SK-N-SH (cell line): ENCODE measurements at regions not wholly inside any gene's neighbourhood (a gene's known extent, or its start where the extent isn't known, plus 50 kb on each side); places are given as distances from the start of the nearest gene placed in this dataset.

Source experiments
- CTCF ChIA-PET: fragments of 300-600, 350-600 bp; formaldehyde crosslinking; extraction: SDS; loops from one replicate; lab custom pipeline; 2021; lab: Yijun Ruan, JAX
- POLR2A ChIA-PET: fragments of 350-600 bp; sonication (Branson Sonifier 250); formaldehyde crosslinking; extraction: SDS; loops from one replicate; lab custom pipeline; 2020; ENCODE audit warnings: antibody characterized with exemption, inconsistent platforms; lab: Yijun Ruan, JAX
- DNase-seq: peaks from one replicate; pipeline ENCODE4 v3.0.0; 2012
- H2AFZ ChIP-seq: fragments of 200-600 bp; sonication (generic); 2 replicates; pipeline ENCODE4 v1.8.1; 2016; ENCODE audit warnings: antibody characterized with exemption, mild to moderate bottlenecking, low read depth
- H3F3A ChIP-seq: fragments of 200-600 bp; sonication (generic); replicated peaks from 2 replicates; pipeline ENCODE3; 2016; ENCODE audit warnings: antibody characterized with exemption, mild to moderate bottlenecking; ENCODE audit not compliant: insufficient read depth
- H3K27ac ChIP-seq, 2 experiments: fragments of 200-500 bp in 1 of 2; fragments of 200-600 bp in 1 of 2; sonication (Bioruptor generic) in 1 of 2; sonication (generic), shearing (Covaris generic) in 1 of 2; 2 replicates each; pipeline versions ENCODE4 v1.5.1 to v1.6.1; 2014 to 2016; ENCODE audit warnings: low read depth in 2 of 2, inconsistent platforms in 1 of 2, low read length in 1 of 2, mild to moderate bottlenecking in 1 of 2, mixed read lengths in 1 of 2
- H3K27me3 ChIP-seq: fragments of 200-600 bp; sonication (generic), shearing (Covaris generic); 2 replicates; pipeline ENCODE4 v1.6.1; 2016; ENCODE audit warnings: mixed run types; ENCODE audit not compliant: insufficient read depth
- H3K36me3 ChIP-seq, 2 experiments: fragments of 200-500 bp in 1 of 2; fragments of 200-600 bp in 1 of 2; sonication (Bioruptor generic) in 1 of 2; sonication (generic) in 1 of 2; replicated peaks in 1 of 2; 2 replicates each; pipeline versions ENCODE3 to v1.5.1; 2014 to 2016; ENCODE audit warnings: low read length in 1 of 2, mild to moderate bottlenecking in 1 of 2; ENCODE audit not compliant: insufficient read depth in 2 of 2, control insufficient read depth in 1 of 2
- H3K4me1 ChIP-seq, 2 experiments: fragments of 200-500 bp in 1 of 2; fragments of 200-600 bp in 1 of 2; sonication (Bioruptor generic) in 1 of 2; sonication (generic), shearing (Covaris generic) in 1 of 2; 2 replicates each; pipeline versions ENCODE4 v1.5.1 to v1.6.1; 2014 to 2016; ENCODE audit warnings: low read depth in 1 of 2, low read length in 1 of 2, mixed run types in 1 of 2; ENCODE audit not compliant: insufficient read depth in 2 of 2, control insufficient read depth in 1 of 2
- H3K4me2 ChIP-seq: fragments of 200-600 bp; sonication (generic), shearing (Covaris generic); 2 replicates; pipeline ENCODE4 v1.6.1; 2017; ENCODE audit warnings: mixed run types
- H3K4me3 ChIP-seq, 2 experiments: fragments of 200-500 bp in 1 of 2; fragments of 200-600 bp in 1 of 2; sonication (Bioruptor generic) in 1 of 2; sonication (generic), shearing (Covaris generic) in 1 of 2; 2 replicates each; pipeline versions ENCODE4 v1.5.1 to v1.8.1; 2014 to 2016; ENCODE audit warnings: low read depth in 2 of 2, inconsistent platforms in 1 of 2, low read length in 1 of 2, mild to moderate bottlenecking in 1 of 2, mixed read lengths in 1 of 2, moderate library complexity in 1 of 2
- H3K79me2 ChIP-seq: fragments of 200-600 bp; sonication (generic); 2 replicates; pipeline ENCODE4 v1.8.1; 2017; ENCODE audit warnings: mild to moderate bottlenecking; ENCODE audit not compliant: insufficient read depth
- H3K9ac ChIP-seq: fragments of 200-600 bp; sonication (generic); 2 replicates; pipeline ENCODE4 v1.6.1; 2017; ENCODE audit warnings: mixed run types
- H3K9me2 ChIP-seq: fragments of 200-600 bp; sonication (generic); 2 replicates; pipeline ENCODE4 v1.6.1; 2017; ENCODE audit warnings: mixed run types
- H3K9me3 ChIP-seq: fragments of 200-600 bp; sonication (generic); 2 replicates; pipeline ENCODE4 v1.6.1; 2017; ENCODE audit warnings: mixed run types, mild to moderate bottlenecking, moderate library complexity
- H4K20me1 ChIP-seq: fragments of 200-600 bp; sonication (generic); 2 replicates; pipeline ENCODE4 v1.6.1; 2017; ENCODE audit warnings: mild to moderate bottlenecking, mixed run types; ENCODE audit not compliant: insufficient read depth
- EP300 ChIP-seq, 2 experiments: IDR thresholded peaks; 2 replicates each; pipeline versions ENCODE4 v1.4.0 to v1.6.1; 2012; ENCODE audit warnings: borderline replicate concordance in 1 of 2, low read depth in 1 of 2, low read length in 1 of 2
- EZH2phosphoT487 ChIP-seq: fragments of 200-600 bp; sonication (generic); IDR thresholded peaks from 2 replicates; pipeline ENCODE4 v1.6.1; 2017; ENCODE audit warnings: low read depth, mixed run types, mild to moderate bottlenecking, antibody characterized with exemption, moderate library complexity, borderline replicate concordance
- FOSL2 ChIP-seq: IDR thresholded peaks from 2 replicates; pipeline ENCODE4 v1.4.0; 2012; ENCODE audit warnings: low read depth, mild to moderate bottlenecking, moderate library complexity, borderline replicate concordance
- FOXJ3 ChIP-seq: sonication (generic); formaldehyde crosslinking; IDR thresholded peaks from 2 replicates; pipeline ENCODE4 v1.5.1; 2020; ENCODE audit warnings: mild to moderate bottlenecking, missing genetic modification reagents
- FOXM1 ChIP-seq: IDR thresholded peaks from 2 replicates; pipeline ENCODE4 v1.4.0; 2012; ENCODE audit warnings: low read depth, mild to moderate bottlenecking
- MXI1 ChIP-seq: IDR thresholded peaks from 2 replicates; pipeline ENCODE4 v1.6.1; 2012; ENCODE audit warnings: mild to moderate bottlenecking, low read depth, low read length, improper control_type of control experiment
- NFIC ChIP-seq: IDR thresholded peaks from 2 replicates; pipeline ENCODE4 v1.4.0; 2012; ENCODE audit warnings: borderline replicate concordance
- NRF1 ChIP-seq: IDR thresholded peaks from 2 replicates; pipeline ENCODE4 v1.6.1; 2012; ENCODE audit warnings: low read depth, mild to moderate bottlenecking, low read length
- POLR2AphosphoS5 ChIP-seq: IDR thresholded peaks from 2 replicates; pipeline ENCODE4 v1.6.1; 2012; ENCODE audit warnings: low read depth, low read length
- RCOR1 ChIP-seq: fragments of 150-350 bp; IDR thresholded peaks from 2 replicates; pipeline ENCODE4 v1.6.1; 2017; ENCODE audit warnings: antibody characterized with exemption, low read length
- RFX5 ChIP-seq: IDR thresholded peaks from 2 replicates; pipeline ENCODE4 v1.6.1; 2012; ENCODE audit warnings: mild to moderate bottlenecking, improper control_type of control experiment, low read length
- RXRA ChIP-seq: IDR thresholded peaks from 2 replicates; pipeline ENCODE4 v1.4.0; 2012; ENCODE audit warnings: low read depth, mild to moderate bottlenecking, borderline replicate concordance
- USF2 ChIP-seq: fragments of 150-350 bp; IDR thresholded peaks from 2 replicates; pipeline ENCODE4 v1.6.1; 2017; ENCODE audit warnings: antibody characterized with exemption, low read length, low read depth, borderline replicate concordance
- YY1 ChIP-seq: IDR thresholded peaks from 2 replicates; pipeline ENCODE4 v1.4.0; 2012; ENCODE audit warnings: low read depth, mild to moderate bottlenecking
- ZBTB33 ChIP-seq: IDR thresholded peaks from 2 replicates; pipeline ENCODE4 v1.4.0; 2012; ENCODE audit warnings: low read depth, borderline replicate concordance
- WGBS: methylation state at CpG from one replicate; pipeline ENCODE4 v1.1.6; 2017; ENCODE audit warnings: low lambda C conversion rate; 5-methylcytosine and 5-hydroxymethylcytosine counted together
- TF ChIP-seq, protein P1 (sequence below): fragments of 150-350 bp; IDR thresholded peaks from 2 replicates; pipeline ENCODE4 v1.6.1; 2016; ENCODE audit warnings: mild to moderate bottlenecking, low read depth, low read length

GRCh38 chr18:41396861-41397260, 558.2 kb upstream of the PIK3C3 start:
- H3K9me2 ChIP-seq: no peaks in the 10 kb centered on the region
- no peaks in the 10 kb centered on the region for H4K20me1 ChIP-seq
- no peak overlapping the region for H3K27ac ChIP-seq
- H3K4me2 ChIP-seq: no peak overlapping the region
- H3K4me3 ChIP-seq: no peak overlapping the region
- no peak overlapping the region for H2AFZ ChIP-seq
- H3K36me3 ChIP-seq: no peaks in the 10 kb centered on the region
- ChIA-PET CTCF (interaction anchor here (0.8 kb wide), 2 partner anchors 15 to 27 kb away, joined by 3 read pairs; no protein-coding TSS in a partner anchor), POLR2A (no interaction called here)
- no peaks in the 10 kb centered on the region for H3K27me3 ChIP-seq
- 85% methylated on average over 2 of the region's 2 CpGs for WGBS
- no peak for DNase-seq
- no peaks in the 10 kb centered on the region for H3K79me2 ChIP-seq
- no peak overlapping the region for H3K9ac ChIP-seq
- TF ChIP-seq FOXJ3: no peak
- no peak for TF ChIP-seq YY1
- TF ChIP-seq POLR2AphosphoS5: no peak
- no peak for TF ChIP-seq NRF1
- no peak for TF ChIP-seq EZH2phosphoT487
- H3K9me3 ChIP-seq: no peaks in the 10 kb centered on the region
- no peaks in the 10 kb centered on the region for H3F3A ChIP-seq
- H3K4me1 ChIP-seq: peaks cover 0 to 4% of the 10 kb centered on the region in 2 experiments; a peak in 2 of 4 replicates

- CTCF ChIA-PET: interaction anchor here (0.8 kb wide), 1 partner anchor 28 kb away, joined by 3 read pairs; no protein-coding TSS in a partner anchor
- H2AFZ ChIP-seq: no peak overlapping the region
- no peaks in the 10 kb centered on the region for H3K9me3 ChIP-seq
- no peaks in the 10 kb centered on the region for H3F3A ChIP-seq
- H3K27ac ChIP-seq: no peak overlapping the region; a peak in 1 of 4 replicates
- H4K20me1 ChIP-seq: no peaks in the 10 kb centered on the region
- H3K4me1 ChIP-seq: peaks cover 0 to 4% of the 10 kb centered on the region in 2 experiments; a peak in 2 of 4 replicates
- H3K4me2 ChIP-seq: no peak overlapping the region
- no peaks in the 10 kb centered on the region for H3K27me3 ChIP-seq
- no peaks in the 10 kb centered on the region for H3K9me2 ChIP-seq
- no peaks in the 10 kb centered on the region for H3K79me2 ChIP-seq
- WGBS: 53% methylated on average over 3 of the region's 3 CpGs
- H3K9ac ChIP-seq: no peak overlapping the region
- no peak overlapping the region for H3K4me3 ChIP-seq
- no peak for TF ChIP-seq RXRA
- no peak for TF ChIP-seq ZBTB33
- TF ChIP-seq MXI1: no peak
- TF ChIP-seq FOXM1: no peak
- TF ChIP-seq, protein P1, sequence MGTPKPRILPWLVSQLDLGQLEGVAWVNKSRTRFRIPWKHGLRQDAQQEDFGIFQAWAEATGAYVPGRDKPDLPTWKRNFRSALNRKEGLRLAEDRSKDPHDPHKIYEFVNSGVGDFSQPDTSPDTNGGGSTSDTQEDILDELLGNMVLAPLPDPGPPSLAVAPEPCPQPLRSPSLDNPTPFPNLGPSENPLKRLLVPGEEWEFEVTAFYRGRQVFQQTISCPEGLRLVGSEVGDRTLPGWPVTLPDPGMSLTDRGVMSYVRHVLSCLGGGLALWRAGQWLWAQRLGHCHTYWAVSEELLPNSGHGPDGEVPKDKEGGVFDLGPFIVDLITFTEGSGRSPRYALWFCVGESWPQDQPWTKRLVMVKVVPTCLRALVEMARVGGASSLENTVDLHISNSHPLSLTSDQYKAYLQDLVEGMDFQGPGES: no peak
- no peak for TF ChIP-seq NRF1
- no peak for TF ChIP-seq USF2
- TF ChIP-seq RCOR1: no peak
- no peak for TF ChIP-seq FOSL2
- no peak for TF ChIP-seq RFX5
- no peak for TF ChIP-seq EP300 (IDR thresholded peaks at IDR 0.05; ENCODE audit: borderline replicate concordance in 1 of 2, low read depth in 1 of 2, low read length in 1 of 2)
- TF ChIP-seq NFIC: no peak
- TF ChIP-seq, all 33 proteins: peak for 0
- POLR2A ChIA-PET: no interaction called here
- no peak for DNase-seq
- no peaks in the 10 kb centered on the region for H3K36me3 ChIP-seq
Measured at GRCh38 chr18:41396211-41396610, 558.8 kb upstream of the PIK3C3 start.
